Keratinocyte (primary cell): ENCODE measurements at regions not wholly inside any gene's neighbourhood (a gene's known extent, or its start where the extent isn't known, plus 50 kb on each side); places are given as distances from the start of the nearest gene placed in this dataset.
"Not testable (repeated sequence)": the region's sequence is repeated elsewhere in the genome, so short reads cannot be mapped to it uniquely, and the experiment has no call there.

ENCODE experiments used
- CTCF ChIP-seq, 3 experiments: IDR thresholded peaks in 1 of 3; conservative IDR thresholded peaks in 1 of 3; optimal IDR thresholded peaks in 1 of 3; 2 replicates in 2 of 3; 3 replicates in 1 of 3; pipeline versions ENCODE3 to v1.5.1; 2011; ENCODE audit warnings: low read length in 3 of 3, mild to moderate bottlenecking in 3 of 3, moderate library complexity in 2 of 3, control low read depth in 1 of 3, inconsistent platforms in 1 of 3; ENCODE audit not compliant: insufficient read depth in 2 of 3; ENCODE audit errors: extremely low read depth in 1 of 3
- EZH2 ChIP-seq: IDR thresholded peaks from one replicate; pipeline ENCODE4 v1.6.1; 2012; ENCODE audit warnings: inconsistent platforms, mild to moderate bottlenecking, low read length, moderate library complexity

DNA sequence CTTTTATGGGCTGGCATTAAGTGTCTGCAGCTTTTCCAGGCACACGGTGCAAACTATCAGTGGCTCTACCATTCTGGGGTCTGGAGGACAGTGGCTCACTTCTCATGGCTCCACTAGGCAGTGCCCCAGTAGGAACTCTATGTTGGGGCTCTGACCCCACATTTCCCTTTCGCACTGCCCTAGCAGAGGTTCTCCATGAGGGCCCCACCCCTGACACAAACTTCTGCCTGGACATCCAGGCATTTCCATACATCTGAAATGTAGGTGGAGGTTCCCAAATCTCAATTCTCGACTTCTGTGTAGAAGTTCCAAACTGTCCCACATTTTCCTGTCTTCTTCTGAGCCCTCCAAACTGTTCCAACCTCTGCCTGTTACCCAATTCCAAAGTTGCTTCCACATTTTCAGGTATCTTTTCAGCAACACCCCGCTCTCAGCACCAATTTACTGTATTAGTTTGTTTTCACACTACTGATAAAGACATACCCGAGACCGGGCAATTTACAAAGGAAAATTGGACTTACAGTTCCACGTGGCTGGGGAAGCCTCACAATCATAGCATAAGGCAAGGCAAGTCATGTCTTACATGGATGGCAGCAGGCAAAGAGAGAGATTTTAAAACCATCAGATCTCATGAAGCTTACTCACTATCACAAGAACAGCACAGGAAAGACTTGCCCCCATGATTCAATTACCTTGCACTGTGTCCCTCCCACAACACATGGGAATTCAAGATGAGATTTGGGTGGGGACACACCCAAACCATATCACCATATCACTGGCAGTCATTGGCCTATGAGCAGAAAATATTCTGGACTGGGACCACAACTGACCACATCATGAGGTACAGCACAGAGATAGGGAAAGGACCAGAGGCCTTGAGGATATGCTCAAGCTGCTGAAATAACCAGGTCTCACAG is 136.8 kb downstream of the TMEM30B start:
- TF ChIP-seq CTCF (optimal IDR thresholded peaks at IDR 0.05 in 1 of 3, IDR thresholded peaks at IDR 0.05 in 1 of 3, conservative IDR thresholded peaks at IDR 0.05 in 1 of 3; ENCODE audit: extremely low read depth in 1 of 3, insufficient read depth in 2 of 3, low read length in 3 of 3); EZH2: not testable (repeated sequence)
